Stimulated activated CD4-positive, alpha-beta T cell treated with anti-CD3 and anti-CD28 coated beads, TNF-alpha, amount 100 ng/mL, for 48 hours (primary cell): ENCODE measurements at regions not wholly inside any gene's neighbourhood (a gene's known extent, or its start where the extent isn't known, plus 50 kb on each side); places are given as distances from the start of the nearest gene placed in this dataset.

Experiments
- DNase-seq, 3 donors: peaks; one replicate each; pipeline ENCODE4 v3.0.0-alpha.2; 2020; ENCODE audit warnings: low read depth in 3 of 3

DNA sequence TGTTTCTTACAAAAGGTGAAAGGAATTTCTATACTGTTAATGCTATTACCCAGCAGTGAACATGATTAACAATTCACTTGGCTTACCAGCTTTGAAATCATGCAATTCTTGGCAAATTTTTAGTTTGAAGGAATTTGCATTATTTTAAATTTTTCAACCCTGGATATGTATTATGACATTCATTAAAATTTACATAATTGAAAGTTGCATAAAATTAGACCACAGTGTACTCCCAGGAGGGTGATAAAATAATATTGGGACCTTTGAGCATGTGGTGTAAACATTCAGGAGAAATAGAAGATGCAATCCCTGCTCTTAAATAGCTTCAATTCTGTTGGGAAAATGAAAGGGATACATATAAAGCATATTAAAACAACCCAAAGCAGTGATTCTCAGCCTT, 412.2 kb upstream of the SGCD start:
- DNase-seq: no peak

- DNase-seq: no peak
These were observed 411.4 kb upstream of the SGCD start for GRCh38 chr5:155915601-155916000.

DNA sequence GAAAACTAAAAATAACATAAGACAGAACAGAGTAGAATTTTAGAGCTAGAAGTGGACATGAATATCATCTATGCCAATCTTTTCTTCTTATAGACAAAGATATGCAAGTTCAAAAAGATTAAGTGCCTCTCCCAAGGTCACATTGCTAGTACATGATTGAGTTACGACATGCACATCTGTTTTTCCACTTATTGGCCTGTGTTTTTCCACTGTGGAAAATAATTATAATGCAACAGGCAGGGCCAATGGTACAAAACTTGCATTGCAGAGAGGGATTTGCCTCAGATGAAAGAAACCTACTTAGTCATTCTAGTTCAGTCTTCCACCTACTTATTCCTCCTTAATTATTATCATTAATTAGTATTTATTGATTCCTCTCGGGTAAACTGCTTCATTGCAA, 407.8 kb upstream of the SGCD start:
- DNase-seq: no peak

GRCh38 chr5:155919725-155920124, 407.2 kb upstream of the SGCD start:
- no peak for DNase-seq

DNA sequence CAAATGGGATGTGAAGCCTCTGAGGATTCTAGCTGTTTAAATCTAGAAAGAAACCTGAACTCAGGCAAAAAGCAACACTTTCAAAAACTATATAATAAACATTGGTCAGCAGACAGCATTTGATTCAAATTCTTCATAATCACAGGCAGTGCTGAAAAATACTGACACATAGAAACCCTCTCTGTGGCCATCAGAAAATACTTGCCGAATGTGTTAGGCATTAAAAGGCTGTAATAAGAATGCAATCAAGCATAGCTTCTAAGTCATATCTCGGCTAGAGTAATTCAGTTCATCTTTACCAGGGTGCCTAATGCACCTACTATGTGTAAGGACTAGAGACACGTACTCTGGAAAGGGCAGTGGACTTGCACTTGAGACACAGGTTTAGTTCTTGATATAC, 405.3 kb upstream of the SGCD start:
- no peak for DNase-seq

DNA sequence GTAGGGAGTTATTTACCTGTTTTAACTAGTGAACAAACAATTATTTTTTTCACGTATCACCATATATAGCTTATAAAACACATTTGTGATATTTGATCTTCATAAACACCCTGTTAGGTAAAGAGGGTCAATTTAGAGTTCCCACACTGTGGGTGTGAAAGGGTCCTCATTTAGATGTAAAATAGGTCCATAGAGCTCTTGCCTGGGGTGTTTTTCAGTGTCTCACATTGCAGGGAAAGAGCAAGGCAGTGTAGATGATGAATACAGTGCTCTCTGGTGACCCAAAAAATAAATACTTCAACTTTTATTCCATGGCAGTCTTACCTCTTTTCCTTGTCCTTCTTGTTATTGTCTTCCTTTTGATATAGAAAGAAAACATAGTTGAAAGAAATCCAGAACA, 403.2 kb upstream of the SGCD start:
- no peak for DNase-seq

DNA sequence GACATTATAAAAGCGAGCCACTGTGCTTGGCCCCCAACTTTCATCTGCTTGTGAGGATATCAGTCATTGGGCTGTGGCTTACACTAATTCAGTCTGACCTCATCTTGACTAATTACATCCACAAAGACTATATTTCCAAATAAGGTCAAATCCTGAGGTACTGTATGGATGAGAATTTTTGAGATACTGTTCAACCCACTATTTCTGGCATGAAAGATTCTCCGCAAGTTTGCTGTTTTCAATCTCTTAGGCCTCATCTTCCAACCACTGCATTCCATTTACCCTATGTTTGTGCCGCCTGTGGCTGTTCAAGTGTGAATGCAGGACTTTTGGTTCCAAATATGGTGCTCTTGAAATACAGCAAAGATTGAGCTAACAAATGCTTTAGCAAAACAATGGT, 400.9 kb upstream of the SGCD start:
- DNase-seq: no peak

GRCh38 chr5:155926766-155927165, 400.2 kb upstream of the SGCD start:
- no peak for DNase-seq

DNA sequence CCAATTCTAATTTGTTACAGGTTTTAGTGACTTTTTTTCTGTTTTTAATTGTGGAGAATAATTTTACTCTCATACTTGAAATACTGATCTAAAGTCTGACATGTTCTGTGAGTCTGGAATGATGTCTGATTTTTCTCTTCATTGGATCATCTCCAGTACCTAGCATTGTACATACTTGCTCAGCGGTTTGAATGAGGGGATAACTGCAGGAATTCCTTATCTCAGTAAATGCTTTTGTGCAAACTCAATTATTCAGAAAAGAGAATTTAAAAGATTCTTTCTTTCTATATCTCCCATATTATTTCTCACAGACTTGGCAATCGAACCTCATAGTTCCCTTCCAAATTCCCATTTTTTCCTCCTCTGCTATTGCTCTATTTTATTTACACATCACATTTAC, 397.9 kb upstream of the SGCD start:
- no peak for DNase-seq

DNA sequence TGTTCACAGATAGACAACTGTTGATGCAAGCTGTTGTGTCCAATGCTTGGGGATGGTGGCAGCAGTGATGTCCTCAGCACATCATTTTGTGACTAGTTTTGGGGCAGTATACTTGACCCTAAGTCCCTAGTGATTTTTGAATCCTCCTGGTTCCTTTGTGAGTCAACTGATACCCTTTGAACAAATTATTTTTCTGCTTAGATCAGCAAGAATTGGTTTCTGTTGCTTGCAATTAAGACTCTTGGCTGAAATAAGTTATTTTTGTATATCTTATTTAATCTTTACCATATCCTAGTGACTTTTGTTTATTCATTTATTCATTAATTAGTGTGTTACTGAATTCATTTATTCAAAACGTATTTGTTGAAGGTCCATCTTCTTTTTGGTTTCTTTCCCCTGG, 392.0 kb upstream of the SGCD start:
- DNase-seq: no peak

DNA sequence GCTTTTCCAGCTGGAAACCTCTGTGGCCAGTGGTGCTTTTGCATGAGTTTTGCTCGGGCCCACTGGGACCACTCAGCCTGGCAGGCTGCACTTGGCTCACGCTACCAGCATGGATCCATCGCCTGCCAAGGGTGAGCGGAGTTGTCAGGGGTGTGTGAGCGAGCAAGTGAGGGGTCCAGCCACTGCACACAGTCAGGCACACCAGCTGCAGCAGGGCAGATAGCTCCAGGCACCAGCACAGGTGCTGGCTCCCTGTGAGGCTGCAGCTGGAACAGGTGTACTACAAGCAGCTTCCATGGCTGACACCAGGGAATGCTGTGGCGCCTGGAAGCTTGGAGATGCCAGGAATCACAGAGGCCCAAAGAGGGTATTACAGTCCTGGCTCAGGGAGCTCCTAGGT, 391.2 kb upstream of the SGCD start:
- DNase-seq: no peak

DNA sequence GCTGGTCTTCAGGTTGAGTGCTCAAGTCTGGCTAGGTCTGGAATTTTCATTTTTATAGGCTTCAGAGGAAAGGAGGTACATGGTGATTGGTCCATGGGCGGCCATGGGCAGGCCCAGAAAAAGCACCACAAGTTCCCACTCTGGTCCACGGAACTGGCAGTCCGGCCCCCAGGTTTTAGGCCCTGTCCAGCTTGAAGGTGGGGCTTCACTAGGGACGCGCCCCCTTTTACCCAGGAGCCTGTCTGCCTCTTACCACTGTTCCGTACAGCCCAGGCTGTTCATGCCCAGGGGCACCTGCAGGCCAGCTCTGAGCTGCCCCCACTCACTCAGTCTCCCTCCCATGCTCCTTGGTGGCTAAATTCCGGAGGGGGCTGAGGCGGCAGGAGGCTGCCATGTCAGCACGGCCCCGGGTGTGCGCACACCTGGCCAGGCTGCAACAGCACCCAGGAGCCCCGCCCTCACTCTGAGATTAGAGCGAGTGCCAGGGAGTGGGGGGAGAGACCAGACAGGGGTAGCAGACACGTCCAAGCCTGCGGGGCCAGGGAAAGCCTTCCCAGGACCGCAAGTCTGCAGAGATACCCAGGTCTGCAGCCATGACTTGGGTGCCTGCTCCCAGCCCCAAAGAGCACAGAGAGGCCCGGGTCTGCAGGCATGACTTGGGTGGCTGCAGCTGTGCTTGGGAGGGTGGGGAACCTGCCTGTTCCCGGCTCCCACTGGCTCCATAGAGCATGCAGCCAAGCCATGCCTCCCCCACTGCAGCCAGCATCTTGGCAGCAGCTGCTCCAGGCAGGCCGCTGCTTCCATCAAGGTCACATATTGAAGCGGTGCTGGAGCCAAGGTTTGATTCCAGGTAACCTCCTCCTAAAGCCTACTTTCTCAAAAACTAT, 390.2 kb upstream of the SGCD start:
- DNase-seq: no peak

DNA sequence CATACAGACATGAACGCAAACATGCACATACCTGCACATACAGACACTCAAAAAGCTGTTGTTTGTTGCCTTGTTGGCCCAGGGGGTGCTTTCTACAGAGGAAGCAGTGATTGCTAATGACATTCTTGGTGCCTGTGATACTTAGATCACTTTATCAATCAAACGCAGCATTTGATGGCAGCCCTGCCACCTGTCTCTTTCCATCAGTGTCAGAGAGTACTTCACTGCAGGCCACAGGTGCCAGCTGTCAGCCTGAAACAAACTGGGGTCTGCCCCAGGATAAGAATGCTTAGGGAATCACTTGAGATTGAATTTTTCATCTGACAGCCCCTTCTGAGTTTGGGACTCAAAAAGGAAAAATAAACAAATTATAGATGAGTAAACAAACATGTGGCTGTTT, 388.9 kb upstream of the SGCD start:
- no peak for DNase-seq

DNA sequence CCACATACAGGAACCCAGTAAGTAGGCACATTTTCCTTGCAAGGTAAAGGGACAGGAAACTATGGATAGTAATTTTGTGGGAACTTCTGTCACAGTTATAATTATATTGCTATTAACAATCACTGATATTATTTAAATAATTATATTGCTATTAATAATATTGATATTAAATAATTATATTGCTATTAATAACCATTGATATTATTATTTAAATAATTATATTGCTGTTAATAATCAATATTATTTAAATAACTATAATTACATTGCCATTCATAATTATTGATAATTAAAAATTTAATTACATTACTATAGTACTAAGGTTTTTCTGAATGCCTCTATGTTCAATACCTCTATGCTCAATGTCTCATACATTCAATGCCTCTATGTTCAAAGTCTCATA, 385.6 kb upstream of the SGCD start:
- DNase-seq: no peak

GRCh38 chr5:155943516-155944407, 383.2 kb upstream of the SGCD start:
- DNase-seq: peak in 1 of 3 donors; percentile 4

GRCh38 chr5:155947394-155948062, 379.4 kb upstream of the SGCD start:
- DNase-seq: no peak

- DNase-seq: no peak
These were observed 378.4 kb upstream of the SGCD start for GRCh38 chr5:155948576-155948975.

DNA sequence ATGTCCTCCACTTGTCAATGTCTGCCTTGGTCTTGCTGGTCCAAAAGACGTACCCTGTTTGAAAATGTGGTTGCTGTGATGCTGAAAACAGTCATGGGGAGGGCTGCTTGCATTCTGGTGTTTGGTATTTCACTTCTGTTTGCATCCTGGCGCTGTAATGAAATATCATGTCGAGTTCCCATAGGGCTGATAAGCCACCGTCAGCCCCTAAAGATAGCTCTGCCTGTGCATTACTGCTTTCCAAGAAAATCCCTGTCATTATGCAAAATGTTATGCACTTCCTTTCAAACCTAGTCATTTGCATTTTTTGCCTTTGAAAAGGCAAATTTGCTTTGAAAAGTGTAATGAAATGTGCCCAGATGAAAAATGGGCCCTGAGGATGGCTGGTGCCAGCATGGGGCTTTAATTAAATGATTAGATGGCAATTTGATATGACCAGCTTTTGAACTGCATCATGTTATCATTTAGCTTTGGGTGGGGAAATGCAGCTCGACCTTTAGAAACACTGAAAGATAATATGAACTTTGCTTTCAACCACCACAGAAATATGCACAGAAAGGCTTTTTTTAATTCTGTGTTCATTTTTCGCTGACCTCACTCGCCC, 374.4 kb upstream of the SGCD start:
- no peak for DNase-seq

DNA sequence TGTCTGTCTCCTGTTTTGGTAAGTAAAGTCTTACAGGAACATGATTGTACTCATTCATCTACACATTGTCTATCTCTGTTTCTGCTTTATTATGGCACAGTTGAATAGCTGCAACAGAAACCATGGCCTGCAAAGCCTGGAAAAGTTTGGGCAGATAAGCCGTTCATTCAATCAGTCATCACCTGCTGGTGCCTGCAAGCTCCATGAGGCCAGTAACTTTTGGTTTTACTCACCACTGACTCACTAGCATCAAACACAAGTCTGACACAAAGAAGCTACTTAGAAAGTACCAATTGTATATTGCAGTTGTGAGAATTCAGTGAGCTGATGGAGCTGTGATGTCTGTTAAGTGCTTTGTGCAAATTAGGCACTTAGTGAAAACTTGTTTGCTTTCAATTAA, 373.6 kb upstream of the SGCD start:
- no peak for DNase-seq

DNA sequence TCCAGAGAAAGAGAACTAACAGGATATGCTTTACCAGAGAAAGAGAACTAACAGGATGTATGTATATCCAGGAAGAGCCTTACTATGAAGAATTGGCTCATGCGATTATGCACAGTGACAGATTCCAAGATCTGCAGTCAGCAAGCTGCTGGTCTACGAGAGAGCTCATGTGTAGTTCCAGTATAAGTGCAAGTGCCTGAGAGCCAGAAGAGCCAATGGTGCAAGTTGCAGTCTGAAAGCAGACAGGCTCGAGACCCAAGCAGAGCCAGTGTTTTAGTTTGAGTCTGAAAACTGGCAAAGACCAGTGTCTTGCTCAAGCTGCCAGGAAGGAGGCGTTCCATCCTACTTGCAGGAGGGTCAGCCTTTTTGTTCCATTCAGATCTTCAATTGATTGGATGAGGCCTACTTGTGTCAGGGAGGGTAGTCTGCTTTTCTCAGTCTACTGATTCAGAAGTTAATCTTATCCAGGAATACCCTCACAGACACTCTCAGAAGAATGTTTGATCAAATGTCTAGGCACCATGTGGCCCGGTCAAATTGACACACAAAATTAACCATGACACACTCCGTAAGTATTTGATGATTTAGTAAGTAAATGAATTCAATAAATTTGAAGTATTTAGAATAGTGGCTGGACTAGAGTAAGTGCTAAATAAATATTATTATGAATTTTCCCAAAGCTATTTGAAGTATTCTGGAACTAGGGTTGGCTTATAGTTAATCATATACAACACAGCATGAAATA, 372.1 kb upstream of the SGCD start:
- no peak for DNase-seq

GRCh38 chr5:155957884-155958283, 369.1 kb upstream of the SGCD start:
- DNase-seq: no peak
